ENCODE measurements at regions not wholly inside any gene's neighbourhood (a gene's known extent, or its start where the extent isn't known, plus 50 kb on each side); places are given as distances from the start of the nearest gene placed in this dataset.

DNA sequence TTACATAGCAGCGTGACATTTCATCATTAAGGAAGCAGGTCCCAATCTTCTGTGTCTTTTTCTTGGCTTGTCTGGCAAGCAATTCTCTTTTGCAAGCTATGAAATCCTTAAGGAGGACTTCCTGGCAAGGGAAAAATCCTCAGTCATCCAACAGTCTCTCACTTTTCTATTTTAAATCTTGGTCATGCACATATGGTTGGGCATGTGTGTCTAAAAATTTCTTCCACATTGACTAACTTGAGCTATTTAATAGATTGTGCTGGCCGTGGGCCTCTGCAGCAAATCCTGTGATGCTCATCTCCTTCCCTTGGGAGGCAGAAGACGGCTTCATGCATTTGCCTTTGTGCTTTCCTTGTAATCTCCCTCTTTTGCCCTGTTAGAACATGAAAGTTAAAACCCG, 634.3 kb upstream of the FANCL start:
- intact Hi-C loops (cut with micrococcal nuclease; ENCODE audit: unreplicated experiment) (no loop called here), in situ Hi-C loops (cut with HindIII; ENCODE audit: low pct_unique_long_range_greater_than_20kb, low sequenced_read_pairs) (no loop called here)
- DNase-seq (ENCODE audit: low read depth, low spot score), result no peak
- no peaks in the 10 kb centered on the region for H3K27me3 ChIP-seq (ENCODE audit: control insufficient read depth, insufficient read depth, low read length)
- no peak overlapping the region for H3K4me3 ChIP-seq (ENCODE audit: low read depth in 2 of 2, low read length in 2 of 2)
- ChIA-PET POLR2A (no interaction called here), CTCF (no interaction called here)
- no peaks in the 10 kb centered on the region for H3K36me3 ChIP-seq (ENCODE audit: control insufficient read depth, insufficient read depth, low read length)
- H3K4me1 ChIP-seq (ENCODE audit: control insufficient read depth, insufficient read depth, low read length), result no peaks in the 10 kb centered on the region
- no peak for ATAC-seq
- no peak overlapping the region for H3K27ac ChIP-seq (ENCODE audit: low read length)
- no peaks in the 10 kb centered on the region for H3K9me3 ChIP-seq (ENCODE audit: control insufficient read depth, insufficient read depth, low read depth, low read length)
- no TSS peak for BruUV-seq (replicated peaks)
- TF ChIP-seq TCF7L2 (IDR thresholded peaks at IDR 0.05; ENCODE audit: low read depth, low read length) (no peak), SIN3A (IDR thresholded peaks at IDR 0.05; ENCODE audit: borderline replicate concordance, insufficient read depth, low read depth, low read length) (no peak), POLR2AphosphoS5 (IDR thresholded peaks at IDR 0.05; ENCODE audit: low read depth, low read length) (no peak)
- TF ChIP-seq, protein P1, sequence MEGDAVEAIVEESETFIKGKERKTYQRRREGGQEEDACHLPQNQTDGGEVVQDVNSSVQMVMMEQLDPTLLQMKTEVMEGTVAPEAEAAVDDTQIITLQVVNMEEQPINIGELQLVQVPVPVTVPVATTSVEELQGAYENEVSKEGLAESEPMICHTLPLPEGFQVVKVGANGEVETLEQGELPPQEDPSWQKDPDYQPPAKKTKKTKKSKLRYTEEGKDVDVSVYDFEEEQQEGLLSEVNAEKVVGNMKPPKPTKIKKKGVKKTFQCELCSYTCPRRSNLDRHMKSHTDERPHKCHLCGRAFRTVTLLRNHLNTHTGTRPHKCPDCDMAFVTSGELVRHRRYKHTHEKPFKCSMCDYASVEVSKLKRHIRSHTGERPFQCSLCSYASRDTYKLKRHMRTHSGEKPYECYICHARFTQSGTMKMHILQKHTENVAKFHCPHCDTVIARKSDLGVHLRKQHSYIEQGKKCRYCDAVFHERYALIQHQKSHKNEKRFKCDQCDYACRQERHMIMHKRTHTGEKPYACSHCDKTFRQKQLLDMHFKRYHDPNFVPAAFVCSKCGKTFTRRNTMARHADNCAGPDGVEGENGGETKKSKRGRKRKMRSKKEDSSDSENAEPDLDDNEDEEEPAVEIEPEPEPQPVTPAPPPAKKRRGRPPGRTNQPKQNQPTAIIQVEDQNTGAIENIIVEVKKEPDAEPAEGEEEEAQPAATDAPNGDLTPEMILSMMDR (IDR thresholded peaks at IDR 0.05), result no peak
- TF ChIP-seq, protein P2, sequence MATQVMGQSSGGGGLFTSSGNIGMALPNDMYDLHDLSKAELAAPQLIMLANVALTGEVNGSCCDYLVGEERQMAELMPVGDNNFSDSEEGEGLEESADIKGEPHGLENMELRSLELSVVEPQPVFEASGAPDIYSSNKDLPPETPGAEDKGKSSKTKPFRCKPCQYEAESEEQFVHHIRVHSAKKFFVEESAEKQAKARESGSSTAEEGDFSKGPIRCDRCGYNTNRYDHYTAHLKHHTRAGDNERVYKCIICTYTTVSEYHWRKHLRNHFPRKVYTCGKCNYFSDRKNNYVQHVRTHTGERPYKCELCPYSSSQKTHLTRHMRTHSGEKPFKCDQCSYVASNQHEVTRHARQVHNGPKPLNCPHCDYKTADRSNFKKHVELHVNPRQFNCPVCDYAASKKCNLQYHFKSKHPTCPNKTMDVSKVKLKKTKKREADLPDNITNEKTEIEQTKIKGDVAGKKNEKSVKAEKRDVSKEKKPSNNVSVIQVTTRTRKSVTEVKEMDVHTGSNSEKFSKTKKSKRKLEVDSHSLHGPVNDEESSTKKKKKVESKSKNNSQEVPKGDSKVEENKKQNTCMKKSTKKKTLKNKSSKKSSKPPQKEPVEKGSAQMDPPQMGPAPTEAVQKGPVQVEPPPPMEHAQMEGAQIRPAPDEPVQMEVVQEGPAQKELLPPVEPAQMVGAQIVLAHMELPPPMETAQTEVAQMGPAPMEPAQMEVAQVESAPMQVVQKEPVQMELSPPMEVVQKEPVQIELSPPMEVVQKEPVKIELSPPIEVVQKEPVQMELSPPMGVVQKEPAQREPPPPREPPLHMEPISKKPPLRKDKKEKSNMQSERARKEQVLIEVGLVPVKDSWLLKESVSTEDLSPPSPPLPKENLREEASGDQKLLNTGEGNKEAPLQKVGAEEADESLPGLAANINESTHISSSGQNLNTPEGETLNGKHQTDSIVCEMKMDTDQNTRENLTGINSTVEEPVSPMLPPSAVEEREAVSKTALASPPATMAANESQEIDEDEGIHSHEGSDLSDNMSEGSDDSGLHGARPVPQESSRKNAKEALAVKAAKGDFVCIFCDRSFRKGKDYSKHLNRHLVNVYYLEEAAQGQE (IDR thresholded peaks at IDR 0.05; ENCODE audit: insufficient read depth in 1 of 2, low read depth in 2 of 2, low read length in 1 of 2), result no peak

DNA sequence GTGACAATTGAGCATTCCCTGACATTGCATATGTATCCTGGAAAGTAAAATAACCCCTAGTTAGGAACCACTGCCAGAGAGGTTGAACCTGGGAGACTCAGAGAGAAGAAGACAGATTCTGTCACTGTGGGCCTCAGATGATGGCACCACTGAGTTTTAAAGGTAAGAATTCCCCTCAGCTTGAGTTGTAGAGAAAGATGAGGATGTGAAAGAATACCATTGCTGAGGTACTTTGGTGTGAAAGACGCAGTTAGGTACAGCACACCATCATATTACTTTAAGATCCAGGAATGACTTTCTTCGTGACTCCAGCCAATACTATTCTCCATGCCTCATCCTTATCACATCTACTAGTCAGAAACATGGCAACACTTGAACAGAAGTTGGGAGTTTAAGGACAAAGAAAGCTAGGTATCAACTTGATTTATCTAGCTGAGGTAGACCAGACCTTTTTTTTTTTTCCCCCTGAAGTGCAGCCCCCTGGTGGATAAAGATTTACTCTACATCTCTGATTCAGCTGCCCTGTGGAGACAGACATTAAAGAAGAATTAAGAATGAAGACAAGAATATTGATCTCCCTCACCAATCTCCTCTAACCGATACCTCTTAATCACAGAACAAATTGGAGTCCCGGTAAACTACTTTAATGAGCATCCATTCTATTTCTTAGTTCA, 630.5 kb upstream of the FANCL start:
- no peak overlapping the region for H3K27ac ChIP-seq (ENCODE audit: low read length)
- no peaks in the 10 kb centered on the region for H3K9me3 ChIP-seq (ENCODE audit: control insufficient read depth, insufficient read depth, low read depth, low read length)
- TF ChIP-seq, protein P1 (IDR thresholded peaks at IDR 0.05), result peak; percentile 24; the same call in 1 of the 2 replicates
- no peak for TF ChIP-seq SIN3A (IDR thresholded peaks at IDR 0.05; ENCODE audit: borderline replicate concordance, insufficient read depth, low read depth, low read length)
- DNase-seq (ENCODE audit: low read depth, low spot score) (no peak), ATAC-seq (no peak)
- BruUV-seq (replicated peaks), result no TSS peak
- in situ Hi-C loops (cut with HindIII; ENCODE audit: low pct_unique_long_range_greater_than_20kb, low sequenced_read_pairs) (no loop called here), intact Hi-C loops (cut with micrococcal nuclease; ENCODE audit: unreplicated experiment) (no loop called here)
- ChIA-PET POLR2A (no interaction called here), CTCF (interaction anchor here (0.6 kb wide), 2 partner anchors 88 to 355 kb away, joined by 3 to 5 read pairs; no protein-coding TSS in a partner anchor)
- no peaks in the 10 kb centered on the region for H3K27me3 ChIP-seq (ENCODE audit: control insufficient read depth, insufficient read depth, low read length)
- H3K4me3 ChIP-seq (ENCODE audit: low read depth in 2 of 2, low read length in 2 of 2), result no peak overlapping the region
- no peaks in the 10 kb centered on the region for H3K36me3 ChIP-seq (ENCODE audit: control insufficient read depth, insufficient read depth, low read length)
- H3K4me1 ChIP-seq (ENCODE audit: control insufficient read depth, insufficient read depth, low read length), result no peaks in the 10 kb centered on the region
